ENCODE measurements at regions not wholly inside any gene's neighbourhood (a gene's known extent, or its start where the extent isn't known, plus 50 kb on each side); places are given as distances from the start of the nearest gene placed in this dataset.

- no peak for ATAC-seq
- TF ChIP-seq GLIS3 (CRISPR knock-in tag; IDR thresholded peaks at IDR 0.05) = no peak
- TF ChIP-seq SNAI2 (CRISPR knock-in tag; IDR thresholded peaks at IDR 0.05) = no peak
- TF ChIP-seq, protein P1, sequence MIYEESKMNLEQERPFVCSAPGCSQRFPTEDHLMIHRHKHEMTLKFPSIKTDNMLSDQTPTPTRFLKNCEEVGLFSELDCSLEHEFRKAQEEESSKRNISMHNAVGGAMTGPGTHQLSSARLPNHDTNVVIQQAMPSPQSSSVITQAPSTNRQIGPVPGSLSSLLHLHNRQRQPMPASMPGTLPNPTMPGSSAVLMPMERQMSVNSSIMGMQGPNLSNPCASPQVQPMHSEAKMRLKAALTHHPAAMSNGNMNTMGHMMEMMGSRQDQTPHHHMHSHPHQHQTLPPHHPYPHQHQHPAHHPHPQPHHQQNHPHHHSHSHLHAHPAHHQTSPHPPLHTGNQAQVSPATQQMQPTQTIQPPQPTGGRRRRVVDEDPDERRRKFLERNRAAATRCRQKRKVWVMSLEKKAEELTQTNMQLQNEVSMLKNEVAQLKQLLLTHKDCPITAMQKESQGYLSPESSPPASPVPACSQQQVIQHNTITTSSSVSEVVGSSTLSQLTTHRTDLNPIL (CRISPR knock-in tag; IDR thresholded peaks at IDR 0.05; ENCODE audit: low read depth) = no peak
Measured at GRCh38 chr20:6845141-6845540, 77.7 kb downstream of the BMP2 start.

GRCh38 chr20:6848041-6848440 lies 80.6 kb downstream of the BMP2 start:
- TF ChIP-seq, protein P2, sequence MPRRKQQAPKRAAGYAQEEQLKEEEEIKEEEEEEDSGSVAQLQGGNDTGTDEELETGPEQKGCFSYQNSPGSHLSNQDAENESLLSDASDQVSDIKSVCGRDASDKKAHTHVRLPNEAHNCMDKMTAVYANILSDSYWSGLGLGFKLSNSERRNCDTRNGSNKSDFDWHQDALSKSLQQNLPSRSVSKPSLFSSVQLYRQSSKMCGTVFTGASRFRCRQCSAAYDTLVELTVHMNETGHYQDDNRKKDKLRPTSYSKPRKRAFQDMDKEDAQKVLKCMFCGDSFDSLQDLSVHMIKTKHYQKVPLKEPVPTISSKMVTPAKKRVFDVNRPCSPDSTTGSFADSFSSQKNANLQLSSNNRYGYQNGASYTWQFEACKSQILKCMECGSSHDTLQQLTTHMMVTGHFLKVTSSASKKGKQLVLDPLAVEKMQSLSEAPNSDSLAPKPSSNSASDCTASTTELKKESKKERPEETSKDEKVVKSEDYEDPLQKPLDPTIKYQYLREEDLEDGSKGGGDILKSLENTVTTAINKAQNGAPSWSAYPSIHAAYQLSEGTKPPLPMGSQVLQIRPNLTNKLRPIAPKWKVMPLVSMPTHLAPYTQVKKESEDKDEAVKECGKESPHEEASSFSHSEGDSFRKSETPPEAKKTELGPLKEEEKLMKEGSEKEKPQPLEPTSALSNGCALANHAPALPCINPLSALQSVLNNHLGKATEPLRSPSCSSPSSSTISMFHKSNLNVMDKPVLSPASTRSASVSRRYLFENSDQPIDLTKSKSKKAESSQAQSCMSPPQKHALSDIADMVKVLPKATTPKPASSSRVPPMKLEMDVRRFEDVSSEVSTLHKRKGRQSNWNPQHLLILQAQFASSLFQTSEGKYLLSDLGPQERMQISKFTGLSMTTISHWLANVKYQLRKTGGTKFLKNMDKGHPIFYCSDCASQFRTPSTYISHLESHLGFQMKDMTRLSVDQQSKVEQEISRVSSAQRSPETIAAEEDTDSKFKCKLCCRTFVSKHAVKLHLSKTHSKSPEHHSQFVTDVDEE (CRISPR knock-in tag; IDR thresholded peaks at IDR 0.05) = no peak
- no peak for TF ChIP-seq ESRRG (CRISPR knock-in tag; IDR thresholded peaks at IDR 0.05)
- TF ChIP-seq SNAI2 (CRISPR knock-in tag; IDR thresholded peaks at IDR 0.05) = no peak
- no peak for TF ChIP-seq ZNF70 (CRISPR knock-in tag; IDR thresholded peaks at IDR 0.05)
- no peak for TF ChIP-seq TOX (CRISPR knock-in tag; IDR thresholded peaks at IDR 0.05; ENCODE audit: borderline replicate concordance)
- TF ChIP-seq, protein P1 (CRISPR knock-in tag; IDR thresholded peaks at IDR 0.05; ENCODE audit: low read depth) = no peak
- no peak for TF ChIP-seq ARNTL (CRISPR knock-in tag; IDR thresholded peaks at IDR 0.05; ENCODE audit: borderline replicate concordance, low read depth)
- no peak for TF ChIP-seq OSR1 (CRISPR knock-in tag; IDR thresholded peaks at IDR 0.05)
- no peak for TF ChIP-seq ZC3H10 (CRISPR knock-in tag; IDR thresholded peaks at IDR 0.05)
- TF ChIP-seq TCF4 (CRISPR knock-in tag; IDR thresholded peaks at IDR 0.05; ENCODE audit: borderline replicate concordance) = no peak
- no peak for TF ChIP-seq ISL1 (CRISPR knock-in tag; IDR thresholded peaks at IDR 0.05)
- TF ChIP-seq RARB (CRISPR knock-in tag; IDR thresholded peaks at IDR 0.05) = no peak
- no peak for TF ChIP-seq ZNF8 (CRISPR knock-in tag; IDR thresholded peaks at IDR 0.05)
- TF ChIP-seq BACH2 (CRISPR knock-in tag; IDR thresholded peaks at IDR 0.05; ENCODE audit: borderline replicate concordance) = no peak
- no peak for TF ChIP-seq ZNF565 (CRISPR knock-in tag; conservative IDR thresholded peaks at IDR 0.05; ENCODE audit: low read depth)
- no peak for ATAC-seq

- no peak for TF ChIP-seq ISL1 (CRISPR knock-in tag; IDR thresholded peaks at IDR 0.05)
- TF ChIP-seq ZC3H10 (CRISPR knock-in tag; IDR thresholded peaks at IDR 0.05) = no peak
- TF ChIP-seq ZNF565 (CRISPR knock-in tag; conservative IDR thresholded peaks at IDR 0.05; ENCODE audit: low read depth) = no peak
- no peak for TF ChIP-seq GLIS3 (CRISPR knock-in tag; IDR thresholded peaks at IDR 0.05)
- TF ChIP-seq BACH2 (CRISPR knock-in tag; IDR thresholded peaks at IDR 0.05; ENCODE audit: borderline replicate concordance) = no peak
- no peak for TF ChIP-seq CSDC2 (CRISPR knock-in tag; IDR thresholded peaks at IDR 0.05)
- no peak for TF ChIP-seq TCF4 (CRISPR knock-in tag; IDR thresholded peaks at IDR 0.05; ENCODE audit: borderline replicate concordance)
- TF ChIP-seq, protein P1 (CRISPR knock-in tag; IDR thresholded peaks at IDR 0.05; ENCODE audit: low read depth) = no peak
- no peak for TF ChIP-seq ZFP3 (CRISPR knock-in tag; IDR thresholded peaks at IDR 0.05)
- TF ChIP-seq, protein P3, sequence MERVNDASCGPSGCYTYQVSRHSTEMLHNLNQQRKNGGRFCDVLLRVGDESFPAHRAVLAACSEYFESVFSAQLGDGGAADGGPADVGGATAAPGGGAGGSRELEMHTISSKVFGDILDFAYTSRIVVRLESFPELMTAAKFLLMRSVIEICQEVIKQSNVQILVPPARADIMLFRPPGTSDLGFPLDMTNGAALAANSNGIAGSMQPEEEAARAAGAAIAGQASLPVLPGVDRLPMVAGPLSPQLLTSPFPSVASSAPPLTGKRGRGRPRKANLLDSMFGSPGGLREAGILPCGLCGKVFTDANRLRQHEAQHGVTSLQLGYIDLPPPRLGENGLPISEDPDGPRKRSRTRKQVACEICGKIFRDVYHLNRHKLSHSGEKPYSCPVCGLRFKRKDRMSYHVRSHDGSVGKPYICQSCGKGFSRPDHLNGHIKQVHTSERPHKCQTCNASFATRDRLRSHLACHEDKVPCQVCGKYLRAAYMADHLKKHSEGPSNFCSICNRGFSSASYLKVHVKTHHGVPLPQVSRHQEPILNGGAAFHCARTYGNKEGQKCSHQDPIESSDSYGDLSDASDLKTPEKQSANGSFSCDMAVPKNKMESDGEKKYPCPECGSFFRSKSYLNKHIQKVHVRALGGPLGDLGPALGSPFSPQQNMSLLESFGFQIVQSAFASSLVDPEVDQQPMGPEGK (CRISPR knock-in tag; IDR thresholded peaks at IDR 0.05; ENCODE audit: borderline replicate concordance) = no peak
- no peak for TF ChIP-seq PPARA (CRISPR knock-in tag; IDR thresholded peaks at IDR 0.05; ENCODE audit: borderline replicate concordance)
- TF ChIP-seq, protein P2 (CRISPR knock-in tag; IDR thresholded peaks at IDR 0.05) = no peak
- TF ChIP-seq OSR1 (CRISPR knock-in tag; IDR thresholded peaks at IDR 0.05) = no peak
- TF ChIP-seq ESRRG (CRISPR knock-in tag; IDR thresholded peaks at IDR 0.05) = no peak
- TF ChIP-seq, protein P4, sequence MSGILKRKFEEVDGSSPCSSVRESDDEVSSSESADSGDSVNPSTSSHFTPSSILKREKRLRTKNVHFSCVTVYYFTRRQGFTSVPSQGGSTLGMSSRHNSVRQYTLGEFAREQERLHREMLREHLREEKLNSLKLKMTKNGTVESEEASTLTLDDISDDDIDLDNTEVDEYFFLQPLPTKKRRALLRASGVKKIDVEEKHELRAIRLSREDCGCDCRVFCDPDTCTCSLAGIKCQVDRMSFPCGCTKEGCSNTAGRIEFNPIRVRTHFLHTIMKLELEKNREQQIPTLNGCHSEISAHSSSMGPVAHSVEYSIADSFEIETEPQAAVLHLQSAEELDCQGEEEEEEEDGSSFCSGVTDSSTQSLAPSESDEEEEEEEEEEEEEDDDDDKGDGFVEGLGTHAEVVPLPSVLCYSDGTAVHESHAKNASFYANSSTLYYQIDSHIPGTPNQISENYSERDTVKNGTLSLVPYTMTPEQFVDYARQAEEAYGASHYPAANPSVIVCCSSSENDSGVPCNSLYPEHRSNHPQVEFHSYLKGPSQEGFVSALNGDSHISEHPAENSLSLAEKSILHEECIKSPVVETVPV (CRISPR knock-in tag; IDR thresholded peaks at IDR 0.05) = no peak
- no peak for TF ChIP-seq TOX (CRISPR knock-in tag; IDR thresholded peaks at IDR 0.05; ENCODE audit: borderline replicate concordance)
- TF ChIP-seq RARB (CRISPR knock-in tag; IDR thresholded peaks at IDR 0.05) = no peak
- TF ChIP-seq SNAI2 (CRISPR knock-in tag; IDR thresholded peaks at IDR 0.05) = no peak
- no peak for TF ChIP-seq ZNF8 (CRISPR knock-in tag; IDR thresholded peaks at IDR 0.05)
- ATAC-seq = no peak
Measured at GRCh38 chr20:6848992-6849391, 81.5 kb downstream of the BMP2 start.

Data from SK-N-SH treated with all-trans-retinoic acid at 6 μM for 48 hours (cell line).